NCI-H1092 (cell line): ENCODE measurements at regions not wholly inside any gene's neighbourhood (a gene's known extent, or its start where the extent isn't known, plus 50 kb on each side); places are given as distances from the start of the nearest gene placed in this dataset.
"Not testable (repeated sequence)": the region's sequence is repeated elsewhere in the genome, so short reads cannot be mapped to it uniquely, and the experiment has no call there.

Experiments
- DNase-seq: peaks from one replicate; lab custom pipeline; 2025; lab: John Stamatoyannopoulos, UW

GRCh38 chrX:9383655-9384054, 81.2 kb upstream of the TBL1X start:
- DNase-seq: no peak

- DNase-seq: no peak
Observed at GRCh38 chrX:9388450-9388849, 76.4 kb upstream of the TBL1X start.

GRCh38 chrX:9390121-9390520, 74.7 kb upstream of the TBL1X start:
- no peak for DNase-seq

GRCh38 chrX:9390693-9391368, 74.0 kb upstream of the TBL1X start:
- no peak for DNase-seq

GRCh38 chrX:9392445-9392844, 72.4 kb upstream of the TBL1X start:
- no peak for DNase-seq

GRCh38 chrX:9393571-9393970, 71.3 kb upstream of the TBL1X start:
- no peak for DNase-seq

- DNase-seq: no peak
Observed at GRCh38 chrX:9394212-9394611, 70.6 kb upstream of the TBL1X start.

GRCh38 chrX:9396930-9397329, 67.9 kb upstream of the TBL1X start:
- DNase-seq: no peak

- no peak for DNase-seq
Observed at GRCh38 chrX:9401051-9401450, 63.8 kb upstream of the TBL1X start.

GRCh38 chrX:9403374-9403773, 61.5 kb upstream of the TBL1X start:
- DNase-seq: no peak

GRCh38 chrX:9405635-9406034, 59.2 kb upstream of the TBL1X start:
- not testable (repeated sequence) for DNase-seq

GRCh38 chrX:9410889-9411288, 54.0 kb upstream of the TBL1X start:
- not testable (repeated sequence) for DNase-seq

GRCh38 chrX:9411682-9412081, 53.2 kb upstream of the TBL1X start:
- DNase-seq: not testable (repeated sequence)

GRCh38 chrX:9414416-9414815, 50.4 kb upstream of the TBL1X start:
- DNase-seq: no peak
